ENCODE measurements at regions not wholly inside any gene's neighbourhood (a gene's known extent, or its start where the extent isn't known, plus 50 kb on each side); places are given as distances from the start of the nearest gene placed in this dataset.

- ChIA-PET POLR2A (no interaction called here), CTCF (no interaction called here)
- H3K4me1 Mint-ChIP-seq (ENCODE audit: low read depth, unreplicated experiment) = no peaks in the 10 kb centered on the region
- Histone ChIP-seq H3K27me3 (replicated peaks; ENCODE audit: control insufficient read depth, insufficient read depth, low read length) (no peaks in the 10 kb centered on the region), H3K36me3 (ENCODE audit: control insufficient read depth, insufficient read depth, low read length) (no peaks in the 10 kb centered on the region), H3K9me3 (0 out of 2 replicates have a peak, but pooled peaks cover 5% of the 10 kb centered on the region), H3K4me3 (ENCODE audit: low read depth, low read length) (no peak overlapping the region), H3K4me1 (no peaks in the 10 kb centered on the region)
- intact Hi-C loops (cut with micrococcal nuclease; ENCODE audit: unreplicated experiment) = no loop called here
- no TSS peak for BruUV-seq (replicated peaks)
- H3K9me3 Mint-ChIP-seq (ENCODE audit: unreplicated experiment) = peaks cover 19% of the 10 kb centered on the region
- no peaks in the 10 kb centered on the region for H3K27me3 Mint-ChIP-seq (ENCODE audit: insufficient read depth, unreplicated experiment)
- H3K36me3 Mint-ChIP-seq (ENCODE audit: insufficient read depth, unreplicated experiment) = no peaks in the 10 kb centered on the region
- DNase-seq = no peak
- no peak overlapping the region for H3K4me3 Mint-ChIP-seq (ENCODE audit: unreplicated experiment)
- no peak overlapping the region for H3K27ac Mint-ChIP-seq (ENCODE audit: unreplicated experiment)
- no peak for TF ChIP-seq CTCF (IDR thresholded peaks at IDR 0.05; ENCODE audit: insufficient read depth in 1 of 2, low read depth in 1 of 2, low read length in 1 of 2, severe bottlenecking in 1 of 2, unreplicated experiment in 1 of 2)
These were observed 992.5 kb upstream of the CITED2 start for GRCh38 chr6:140366991-140367390.

DNA sequence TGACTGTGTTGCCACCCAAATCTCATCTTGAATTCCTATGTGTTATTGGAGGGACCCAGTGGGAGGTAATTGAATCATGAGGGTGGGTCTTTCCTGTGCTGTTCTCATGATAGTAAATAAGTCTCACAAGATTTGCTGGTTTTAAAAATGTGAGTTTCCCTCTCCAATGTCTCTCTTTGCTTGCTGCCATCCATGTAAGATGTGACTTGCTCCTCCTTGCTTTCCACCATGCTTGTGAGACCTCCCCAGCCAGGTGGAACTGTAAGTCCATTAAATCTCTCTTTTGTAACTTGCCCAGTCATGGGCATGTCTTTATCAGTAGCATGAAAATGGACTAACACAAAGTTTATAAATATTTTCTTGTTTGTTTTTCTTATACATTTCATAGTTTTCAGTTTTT lies 990.5 kb upstream of the CITED2 start:
- BruUV-seq (replicated peaks) = no TSS peak

DNA sequence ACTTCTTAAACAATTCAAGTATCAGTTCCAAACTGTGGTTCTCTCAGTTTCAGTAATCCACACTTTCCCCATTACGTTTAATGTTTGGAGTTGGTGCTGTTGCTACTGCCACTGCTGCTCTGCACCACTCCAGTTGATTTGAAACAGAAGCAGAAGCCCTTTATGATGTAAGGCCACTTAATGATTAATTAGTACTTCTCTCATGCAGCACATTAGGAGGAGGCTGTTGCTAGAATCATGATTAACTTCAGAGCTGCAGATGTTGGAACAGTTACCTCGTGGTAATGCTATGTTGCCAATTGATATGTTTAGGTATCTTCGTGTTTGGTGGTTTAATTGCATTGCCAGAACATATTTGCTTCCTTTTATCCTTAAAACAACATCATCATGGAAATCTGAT lies 986.2 kb upstream of the CITED2 start:
- Histone ChIP-seq H3K36me3 (ENCODE audit: control insufficient read depth, insufficient read depth, low read length) (no peaks in the 10 kb centered on the region), H3K4me1 (no peaks in the 10 kb centered on the region), H3K27me3 (replicated peaks; ENCODE audit: control insufficient read depth, insufficient read depth, low read length) (no peaks in the 10 kb centered on the region), H3K4me3 (ENCODE audit: low read depth, low read length) (no peak overlapping the region), H3K9me3 (0 out of 2 replicates have a peak, but pooled peaks cover 5% of the 10 kb centered on the region)
- ChIA-PET POLR2A (no interaction called here), CTCF (no interaction called here)
- Mint-ChIP-seq H3K27ac (ENCODE audit: unreplicated experiment) (no peak overlapping the region), H3K4me1 (ENCODE audit: low read depth, unreplicated experiment) (no peaks in the 10 kb centered on the region), H3K9me3 (ENCODE audit: unreplicated experiment) (peaks cover 12% of the 10 kb centered on the region), H3K27me3 (ENCODE audit: insufficient read depth, unreplicated experiment) (no peaks in the 10 kb centered on the region), H3K36me3 (ENCODE audit: insufficient read depth, unreplicated experiment) (no peaks in the 10 kb centered on the region), H3K4me3 (ENCODE audit: unreplicated experiment) (no peak overlapping the region)
- TF ChIP-seq CTCF (IDR thresholded peaks at IDR 0.05; ENCODE audit: insufficient read depth in 1 of 2, low read depth in 1 of 2, low read length in 1 of 2, severe bottlenecking in 1 of 2, unreplicated experiment in 1 of 2) = no peak
- DNase-seq = no peak
- intact Hi-C loops (cut with micrococcal nuclease; ENCODE audit: unreplicated experiment) = loop anchor here (1.0 kb wide), 1 partner anchor 24 kb away; no protein-coding TSS in a partner anchor
- no TSS peak for BruUV-seq (replicated peaks)

More for the DNA sequence above, 990.5 kb upstream of the CITED2 start:
- Mint-ChIP-seq H3K4me3 (ENCODE audit: unreplicated experiment) (no peak overlapping the region), H3K27me3 (ENCODE audit: insufficient read depth, unreplicated experiment) (no peaks in the 10 kb centered on the region), H3K36me3 (ENCODE audit: insufficient read depth, unreplicated experiment) (no peaks in the 10 kb centered on the region), H3K9me3 (ENCODE audit: unreplicated experiment) (peaks cover 19% of the 10 kb centered on the region), H3K27ac (ENCODE audit: unreplicated experiment) (no peak overlapping the region), H3K4me1 (ENCODE audit: low read depth, unreplicated experiment) (no peaks in the 10 kb centered on the region)
- no peak for TF ChIP-seq CTCF (IDR thresholded peaks at IDR 0.05; ENCODE audit: insufficient read depth in 1 of 2, low read depth in 1 of 2, low read length in 1 of 2, severe bottlenecking in 1 of 2, unreplicated experiment in 1 of 2)
- Histone ChIP-seq H3K36me3 (ENCODE audit: control insufficient read depth, insufficient read depth, low read length) (no peaks in the 10 kb centered on the region), H3K27me3 (replicated peaks; ENCODE audit: control insufficient read depth, insufficient read depth, low read length) (no peaks in the 10 kb centered on the region), H3K4me3 (ENCODE audit: low read depth, low read length) (no peak overlapping the region), H3K4me1 (no peaks in the 10 kb centered on the region), H3K9me3 (0 out of 2 replicates have a peak, but pooled peaks cover 5% of the 10 kb centered on the region)
- no peak for DNase-seq
- ChIA-PET CTCF (no interaction called here), POLR2A (no interaction called here)
- intact Hi-C loops (cut with micrococcal nuclease; ENCODE audit: unreplicated experiment) = no loop called here
